Esophagus (tissue), 2 donors: ENCODE measurements at regions not wholly inside any gene's neighbourhood (a gene's known extent, or its start where the extent isn't known, plus 50 kb on each side); places are given as distances from the start of the nearest gene placed in this dataset.

Experiments used
- H3K27ac ChIP-seq, 2 donors: one replicate each; pipeline ENCODE4 v1.5.1; 2013; ENCODE audit warnings: low read depth in 2 of 2, mild to moderate bottlenecking in 2 of 2, inconsistent platforms in 1 of 2, low read length in 1 of 2, moderate library complexity in 1 of 2
- H3K27me3 ChIP-seq, 2 donors: one replicate each; pipeline ENCODE4 v1.6.1; 2013; ENCODE audit warnings: low read length in 2 of 2, control low read depth in 1 of 2, mild to moderate bottlenecking in 1 of 2; ENCODE audit not compliant: insufficient read depth in 2 of 2, control insufficient read depth in 1 of 2
- H3K36me3 ChIP-seq, 2 donors: one replicate each; pipeline ENCODE4 v1.6.1; 2013; ENCODE audit warnings: low read length in 1 of 2; ENCODE audit not compliant: control insufficient read depth in 2 of 2, insufficient read depth in 2 of 2
- H3K4me1 ChIP-seq, 2 donors: one replicate each; pipeline ENCODE4 v1.6.1; 2013; ENCODE audit warnings: low read length in 1 of 2; ENCODE audit not compliant: control insufficient read depth in 2 of 2, insufficient read depth in 2 of 2
- H3K4me3 ChIP-seq, 2 donors: one replicate each; pipeline ENCODE4 v1.5.1; 2013; ENCODE audit warnings: low read length in 2 of 2, mild to moderate bottlenecking in 2 of 2, low read depth in 1 of 2, moderate library complexity in 1 of 2
- H3K9me3 ChIP-seq, 2 donors: one replicate each; pipeline ENCODE4 v1.6.1; 2013; ENCODE audit warnings: mild to moderate bottlenecking in 2 of 2, low read depth in 1 of 2, low read length in 1 of 2, moderate library complexity in 1 of 2; ENCODE audit not compliant: control insufficient read depth in 2 of 2, insufficient read depth in 1 of 2
- WGBS, 2 donors: extraction: QIAGEN DNeasy Blood & Tissue Kit; methylation state at CpG; one replicate each; pipeline ENCODE4 v1.1.7; 2013; 5-methylcytosine and 5-hydroxymethylcytosine counted together
- donor health status: healthy with polysubstance abuse.
- donor health status: Bipolar disorder and iron deficiency.

- Histone ChIP-seq H3K4me3 (no peak overlapping the region), H3K4me1 (peaks cover 0 to 2% of the 10 kb centered on the region in 2 donors), H3K27ac (no peak overlapping the region), H3K9me3 (no peaks in the 10 kb centered on the region), H3K36me3 (no peaks in the 10 kb centered on the region), H3K27me3 (no peaks in the 10 kb centered on the region)
- 59 to 65% methylated on average over 2 of the region's 2 CpGs for WGBS, 2 donors
Observed at GRCh38 chr19:31166206-31166605, 183.0 kb downstream of the TSHZ3 start.

DNA sequence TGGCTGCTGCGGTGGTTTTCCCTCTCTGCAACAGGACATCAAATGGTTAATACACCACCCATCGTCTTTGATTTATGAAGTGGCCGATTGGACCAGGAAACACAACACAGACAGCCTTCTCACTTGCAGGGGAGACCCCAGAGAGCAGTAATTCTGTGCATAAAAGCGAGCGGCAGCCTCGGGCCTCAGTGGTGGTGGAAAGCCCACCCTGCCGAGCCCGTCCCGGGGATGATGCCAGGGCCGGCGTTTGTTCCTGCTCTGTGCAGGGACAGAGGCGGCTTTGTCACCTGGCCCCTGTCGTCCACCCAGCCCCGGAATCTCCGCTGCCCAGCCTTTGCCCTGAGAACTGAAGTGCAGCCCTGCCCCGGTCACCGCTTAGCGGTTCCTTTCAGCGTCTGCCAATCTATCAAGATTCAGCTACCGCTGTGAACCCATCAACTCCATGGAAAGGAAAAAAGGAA is 184.4 kb downstream of the TSHZ3 start:
- no peaks in the 10 kb centered on the region for H3K9me3 ChIP-seq
- H3K4me3 ChIP-seq = no peak overlapping the region
- no peaks in the 10 kb centered on the region for H3K27me3 ChIP-seq
- no peak overlapping the region for H3K27ac ChIP-seq
- H3K4me1 ChIP-seq = peaks cover 0 to 2% of the 10 kb centered on the region in 2 donors
- 18 to 46% methylated on average over 20 of the region's 20 CpGs for WGBS, 2 donors
- H3K36me3 ChIP-seq = no peaks in the 10 kb centered on the region

GRCh38 chr19:31160336-31160926 is 188.8 kb downstream of the TSHZ3 start:
- 73 to 77% methylated on average over 7 of the region's 7 CpGs for WGBS, 2 donors
- no peaks in the 10 kb centered on the region for H3K36me3 ChIP-seq
- no peak overlapping the region for H3K27ac ChIP-seq
- no peak overlapping the region for H3K4me3 ChIP-seq
- peaks cover 0 to 2% of the 10 kb centered on the region in 2 donors for H3K4me1 ChIP-seq
- H3K9me3 ChIP-seq = no peaks in the 10 kb centered on the region
- H3K27me3 ChIP-seq = no peaks in the 10 kb centered on the region

DNA sequence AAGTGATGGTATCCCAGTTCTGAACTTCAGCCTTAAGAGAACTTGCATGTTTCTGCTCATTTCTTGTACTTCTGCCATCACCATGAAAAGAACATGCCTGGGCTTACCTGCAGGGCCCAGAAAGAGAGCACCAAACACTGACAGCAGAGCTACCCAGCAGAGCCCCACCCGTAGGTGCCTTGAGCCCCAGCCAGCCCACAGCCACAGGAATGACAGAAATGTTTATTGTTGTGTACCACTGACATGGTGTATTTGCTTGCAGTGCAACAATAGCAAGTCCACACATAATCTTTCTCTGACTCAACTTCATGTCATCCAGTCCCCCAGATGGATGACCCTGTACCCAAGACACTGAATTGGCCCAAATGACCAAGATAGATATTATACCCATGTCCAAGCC is 195.2 kb downstream of the TSHZ3 start:
- H3K36me3 ChIP-seq = no peaks in the 10 kb centered on the region
- H3K9me3 ChIP-seq = no peaks in the 10 kb centered on the region
- H3K4me3 ChIP-seq = no peak overlapping the region
- no peaks in the 10 kb centered on the region for H3K27me3 ChIP-seq
- H3K27ac ChIP-seq = no peak overlapping the region
- WGBS, 2 donors = 68 to 70% methylated on average over 1 of the region's 1 CpG
- H3K4me1 ChIP-seq = no peaks in the 10 kb centered on the region

DNA sequence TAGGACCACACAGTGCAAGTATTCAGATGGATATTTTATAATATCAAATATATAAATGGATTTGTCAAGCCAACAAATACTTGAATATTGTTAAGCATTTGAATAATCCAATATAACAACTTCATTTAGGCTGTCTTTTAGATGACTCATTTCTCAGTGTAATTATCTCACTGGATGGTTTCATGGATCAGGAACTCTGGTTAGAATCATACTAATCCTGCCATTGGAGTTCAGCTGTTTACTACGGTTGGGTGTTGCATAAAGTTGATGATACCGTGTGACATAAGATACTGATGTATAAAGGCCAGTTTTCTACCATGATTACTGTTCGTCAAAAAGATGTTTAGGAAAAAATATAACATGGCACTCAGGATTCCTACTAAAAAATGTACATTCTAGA is 196.3 kb downstream of the TSHZ3 start:
- H3K36me3 ChIP-seq = no peaks in the 10 kb centered on the region
- H3K4me3 ChIP-seq = no peak overlapping the region
- H3K27ac ChIP-seq = no peak overlapping the region
- H3K9me3 ChIP-seq = no peaks in the 10 kb centered on the region
- H3K27me3 ChIP-seq = no peaks in the 10 kb centered on the region
- H3K4me1 ChIP-seq = no peaks in the 10 kb centered on the region
- 72 to 80% methylated on average over 3 of the region's 3 CpGs for WGBS, 2 donors

DNA sequence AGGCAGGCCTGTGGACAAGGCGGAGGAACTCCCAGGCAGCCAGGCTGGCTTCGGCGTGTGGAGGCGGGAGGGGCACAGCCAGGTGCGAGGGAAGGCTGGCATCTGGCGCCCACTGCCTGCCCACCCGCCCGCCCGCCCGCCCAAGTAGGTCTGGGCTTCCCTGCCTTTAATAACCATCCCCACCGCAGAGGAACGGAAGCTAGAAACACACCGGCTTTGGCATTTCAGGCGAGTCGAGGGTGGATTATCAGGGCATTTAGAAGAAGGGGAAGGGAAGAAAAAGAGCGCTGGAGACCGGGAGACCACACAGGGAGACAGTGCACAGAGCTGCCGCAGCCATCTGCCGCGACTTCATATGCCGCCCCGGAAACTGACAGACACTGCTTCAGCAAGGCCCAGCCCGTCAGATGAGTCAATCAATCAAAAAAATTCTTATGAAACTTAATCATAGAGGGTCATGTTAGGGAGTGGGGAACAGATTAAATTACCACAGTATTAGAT is 199.7 kb downstream of the TSHZ3 start:
- 76 to 78% methylated on average over 23 of the region's 23 CpGs for WGBS, 2 donors

GRCh38 chr19:31148671-31149070 is 200.6 kb downstream of the TSHZ3 start:
- Histone ChIP-seq H3K9me3 (no peaks in the 10 kb centered on the region), H3K4me1 (no peaks in the 10 kb centered on the region), H3K27me3 (no peaks in the 10 kb centered on the region), H3K36me3 (no peaks in the 10 kb centered on the region), H3K4me3 (no peak overlapping the region), H3K27ac (no peak overlapping the region)
- 82% methylated on average over 4 of the region's 4 CpGs for WGBS, 2 donors

More for the DNA sequence above, 199.7 kb downstream of the TSHZ3 start:
- Histone ChIP-seq H3K27me3 (no peaks in the 10 kb centered on the region), H3K9me3 (no peaks in the 10 kb centered on the region), H3K27ac (no peak overlapping the region), H3K4me3 (no peak overlapping the region), H3K36me3 (no peaks in the 10 kb centered on the region), H3K4me1 (no peaks in the 10 kb centered on the region)

DNA sequence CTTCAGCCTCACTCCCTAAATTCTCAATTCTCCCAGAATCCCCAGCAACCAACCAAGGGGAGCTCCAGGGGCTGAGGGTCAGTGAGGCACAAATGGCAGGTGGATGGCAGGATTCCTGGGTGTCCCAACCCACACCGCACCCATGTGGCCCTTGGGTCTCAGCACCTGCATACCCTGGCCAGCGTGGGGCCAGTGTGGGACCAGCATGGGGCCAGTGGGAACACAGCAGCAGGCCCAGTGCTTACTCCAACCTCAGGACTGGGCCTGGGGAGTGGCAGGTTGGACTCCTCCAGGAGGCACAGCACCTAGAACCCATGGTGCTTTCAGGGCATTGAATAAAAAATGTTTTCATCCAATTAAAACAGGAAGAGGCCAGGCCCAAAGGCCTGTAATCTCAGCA is 202.0 kb downstream of the TSHZ3 start:
- Histone ChIP-seq H3K4me3 (no peak overlapping the region), H3K9me3 (no peaks in the 10 kb centered on the region), H3K36me3 (no peaks in the 10 kb centered on the region), H3K4me1 (no peaks in the 10 kb centered on the region), H3K27me3 (no peaks in the 10 kb centered on the region), H3K27ac (no peak overlapping the region)
- WGBS, 2 donors = 88 to 94% methylated on average over 2 of the region's 2 CpGs

DNA sequence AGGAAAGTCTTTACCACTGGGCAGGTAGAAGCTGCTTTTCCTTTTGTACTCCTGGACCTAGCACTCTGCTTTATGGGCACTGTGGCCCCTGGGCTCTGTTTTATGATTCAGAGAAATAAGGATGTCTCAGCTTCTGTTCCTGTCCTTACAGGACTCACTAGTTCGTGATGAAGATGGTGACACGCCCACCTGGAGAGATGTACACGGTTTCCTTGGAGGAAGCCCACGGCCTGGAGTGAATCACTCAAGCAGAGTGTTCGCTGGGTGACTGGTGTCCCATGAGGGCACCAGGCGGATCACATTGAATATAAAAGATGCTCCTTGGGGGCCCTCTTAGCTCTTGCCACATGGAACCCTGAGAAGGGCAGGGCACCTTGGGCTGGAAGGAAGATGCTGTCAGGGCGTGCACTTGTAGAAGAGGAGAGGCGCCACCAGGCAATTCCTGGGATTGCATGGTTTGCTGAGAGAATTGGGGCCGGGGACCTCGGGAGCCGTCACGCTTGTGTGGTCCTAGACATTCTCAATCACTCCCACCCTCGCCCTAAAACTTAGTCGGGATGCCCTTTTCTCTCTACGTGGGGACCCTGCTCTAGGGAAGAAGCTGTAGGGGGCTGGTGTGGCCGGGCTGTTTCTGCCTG is 202.6 kb downstream of the TSHZ3 start:
- H3K36me3 ChIP-seq = no peaks in the 10 kb centered on the region
- H3K9me3 ChIP-seq = no peaks in the 10 kb centered on the region
- H3K27me3 ChIP-seq = no peaks in the 10 kb centered on the region
- 82 to 83% methylated on average over 16 of the region's 16 CpGs for WGBS, 2 donors
- H3K4me3 ChIP-seq = no peak overlapping the region
- H3K4me1 ChIP-seq = no peaks in the 10 kb centered on the region
- no peak overlapping the region for H3K27ac ChIP-seq

GRCh38 chr19:31146015-31146414 is 203.2 kb downstream of the TSHZ3 start:
- Histone ChIP-seq H3K36me3 (no peaks in the 10 kb centered on the region), H3K27me3 (no peaks in the 10 kb centered on the region), H3K9me3 (no peaks in the 10 kb centered on the region), H3K4me1 (no peaks in the 10 kb centered on the region), H3K27ac (no peak overlapping the region), H3K4me3 (no peak overlapping the region)
- 83% methylated on average over 13 of the region's 13 CpGs for WGBS, 2 donors
